WTC11 (cell line): ENCODE measurements at regions not wholly inside any gene's neighbourhood (a gene's known extent, or its start where the extent isn't known, plus 50 kb on each side); places are given as distances from the start of the nearest gene placed in this dataset.
A peak's percentile ranks its signal among the peaks of the same experiment; 100 is the strongest.

Experiments
- ATF1 ChIP-seq: sonication (generic); formaldehyde crosslinking; IDR thresholded peaks from 2 replicates; pipeline ENCODE4 v1.8.1; 2023; ENCODE audit warnings: mild to moderate bottlenecking, moderate library complexity, missing genetic modification reagents
- CREB1 ChIP-seq: sonication (generic); formaldehyde crosslinking; IDR thresholded peaks from 2 replicates; pipeline ENCODE4 v1.8.0; 2023; ENCODE audit warnings: mild to moderate bottlenecking, missing genetic modification reagents
- CTCF ChIP-seq: fragments of 200-600 bp; IDR thresholded peaks from 2 replicates; pipeline ENCODE4 v1.8.0; 2022; ENCODE audit warnings: antibody characterized with exemption
- FOXK1 ChIP-seq: sonication (generic); formaldehyde crosslinking; IDR thresholded peaks from 2 replicates; pipeline ENCODE4 v1.8.0; 2022; ENCODE audit warnings: mild to moderate bottlenecking, moderate library complexity, missing genetic modification reagents
- GABPB1 ChIP-seq: sonication (generic); formaldehyde crosslinking; IDR thresholded peaks from 2 replicates; pipeline ENCODE4 v1.8.1; 2023; ENCODE audit warnings: mild to moderate bottlenecking, missing genetic modification reagents
- HMGXB4 ChIP-seq: sonication (generic); formaldehyde crosslinking; IDR thresholded peaks from 2 replicates; pipeline ENCODE4 v1.8.1; 2023; ENCODE audit warnings: mild to moderate bottlenecking, moderate library complexity, missing genetic modification reagents
- MAX ChIP-seq: sonication (generic); formaldehyde crosslinking; IDR thresholded peaks from 2 replicates; pipeline ENCODE4 v1.8.0; 2022; ENCODE audit warnings: mild to moderate bottlenecking, missing genetic modification reagents
- ZBTB43 ChIP-seq: sonication (generic); formaldehyde crosslinking; IDR thresholded peaks from 2 replicates; pipeline ENCODE4 v1.8.1; 2023; ENCODE audit warnings: mild to moderate bottlenecking, missing genetic modification reagents
- ZNF138 ChIP-seq: sonication (generic); formaldehyde crosslinking; conservative IDR thresholded peaks from 2 replicates; pipeline ENCODE4 v1.8.1; 2022; ENCODE audit warnings: mild to moderate bottlenecking, moderate library complexity, missing genetic modification reagents
- ZNF423 ChIP-seq: fragments of 250-450 bp; sonication (Bioruptor Pico); IDR thresholded peaks from 2 replicates; pipeline ENCODE4 v2.1.2; 2022; ENCODE audit warnings: mild to moderate bottlenecking, moderate library complexity
- ZNF425 ChIP-seq: fragments of 250-450 bp; sonication (Bioruptor Pico); conservative IDR thresholded peaks from 2 replicates; pipeline ENCODE4 v1.9.0; 2021; ENCODE audit warnings: mild to moderate bottlenecking

- TF ChIP-seq ZNF425: no peak
- peak; percentile 93 for TF ChIP-seq CTCF
- TF ChIP-seq MAX (CRISPR knock-in tag): no peak
- TF ChIP-seq ATF1 (CRISPR knock-in tag): no peak
- TF ChIP-seq HMGXB4 (CRISPR knock-in tag): no peak
- no peak for TF ChIP-seq CREB1
- TF ChIP-seq GABPB1 (CRISPR knock-in tag): no peak
- TF ChIP-seq FOXK1 (CRISPR knock-in tag): no peak
- TF ChIP-seq ZNF423 (CRISPR knock-in tag): no peak
- no peak for TF ChIP-seq ZBTB43 (CRISPR knock-in tag)
- no peak for TF ChIP-seq ZNF138 (CRISPR knock-in tag)
Measured at GRCh38 chr4:189096717-189097116, 844.0 kb upstream of the FRG1 start.
